HG03135 (cell line): ENCODE measurements at regions not wholly inside any gene's neighbourhood (a gene's known extent, or its start where the extent isn't known, plus 50 kb on each side); places are given as distances from the start of the nearest gene placed in this dataset.
"Not testable (repeated sequence)": the region's sequence is repeated elsewhere in the genome, so short reads cannot be mapped to it uniquely, and the experiment has no call there.

ENCODE experiments used
- ATAC-seq: cut with Tn5 transposase; IDR thresholded peaks from one replicate; pipeline ENCODE4 v1.9.1; 2021; ENCODE audit warnings: mild to moderate bottlenecking, moderate library complexity; ENCODE audit not compliant: unreplicated experiment

DNA sequence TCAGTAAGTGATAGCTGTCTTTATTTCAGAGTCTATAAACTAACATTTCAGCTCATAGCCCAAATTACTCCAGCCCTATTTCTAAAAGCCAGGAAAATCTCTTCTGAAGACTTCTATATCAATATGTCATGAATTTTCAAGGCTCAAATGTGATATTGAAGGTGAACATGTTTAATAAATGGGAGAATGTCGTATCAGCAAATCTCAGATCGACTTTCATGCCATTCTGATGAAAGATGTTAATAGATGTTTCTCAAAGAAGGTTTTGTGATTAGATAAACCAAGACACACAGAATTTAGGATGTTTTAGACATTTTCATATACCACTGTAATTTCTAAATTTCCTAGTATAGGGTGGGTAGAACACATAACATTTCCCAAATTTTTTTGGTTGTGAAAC lies 380.6 kb downstream of the ARL4A start:
- no peak for ATAC-seq

DNA sequence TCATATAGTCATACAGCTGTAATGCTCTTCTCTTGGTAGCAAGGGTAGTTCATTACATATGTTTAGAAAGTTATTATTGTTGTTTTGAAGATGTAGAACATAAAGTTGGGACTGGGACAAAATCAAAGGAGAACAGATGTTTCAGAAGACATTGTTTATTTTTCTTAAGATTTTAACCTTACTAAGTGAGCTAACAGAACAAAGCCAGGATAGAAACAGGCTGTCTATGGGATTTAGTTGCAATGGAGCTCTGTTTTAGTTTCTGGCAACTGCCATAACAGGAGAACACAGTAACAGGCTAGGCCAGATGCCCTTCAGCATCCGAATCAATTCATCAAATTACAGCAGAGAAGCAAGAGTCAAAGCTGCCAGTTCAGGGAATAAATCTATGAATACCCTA lies 382.4 kb downstream of the ARL4A start:
- no peak for ATAC-seq

DNA sequence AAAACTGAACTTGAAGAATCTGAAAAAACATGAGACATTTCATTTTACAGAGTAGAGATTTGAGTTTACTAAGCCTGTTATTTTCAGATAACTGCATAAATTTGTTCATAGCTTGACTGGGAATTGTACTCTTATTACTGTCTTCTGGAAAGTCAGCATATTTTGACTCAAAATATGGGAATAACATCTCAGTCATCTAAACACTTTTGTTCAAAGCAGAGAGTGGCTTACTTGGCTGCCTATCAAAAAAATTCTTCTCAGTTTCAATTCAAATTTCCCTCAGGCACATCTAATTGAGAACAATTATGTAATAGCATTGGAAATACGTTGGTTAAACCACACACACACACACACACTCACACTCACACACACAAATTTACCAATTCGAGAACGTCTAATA lies 384.6 kb downstream of the ARL4A start:
- ATAC-seq: no peak

DNA sequence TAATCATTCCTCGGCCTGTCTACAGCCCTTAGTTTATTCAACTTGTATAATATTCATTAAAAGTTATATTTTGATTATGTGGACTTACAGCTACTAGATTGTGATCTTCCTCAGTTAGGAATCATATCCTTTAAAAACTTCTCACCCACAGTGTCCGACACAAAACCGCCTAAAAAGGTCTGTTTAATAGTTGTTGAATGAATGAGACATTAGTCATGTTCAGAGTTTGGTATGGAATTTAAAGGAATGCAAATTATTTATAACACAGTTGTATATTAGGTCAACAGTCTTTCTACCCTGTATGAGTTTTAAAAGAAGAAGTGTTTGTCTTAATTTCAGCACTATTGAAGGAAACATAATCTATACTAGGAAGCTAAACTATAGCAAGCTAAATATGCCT lies 390.0 kb downstream of the ARL4A start:
- no peak for ATAC-seq

DNA sequence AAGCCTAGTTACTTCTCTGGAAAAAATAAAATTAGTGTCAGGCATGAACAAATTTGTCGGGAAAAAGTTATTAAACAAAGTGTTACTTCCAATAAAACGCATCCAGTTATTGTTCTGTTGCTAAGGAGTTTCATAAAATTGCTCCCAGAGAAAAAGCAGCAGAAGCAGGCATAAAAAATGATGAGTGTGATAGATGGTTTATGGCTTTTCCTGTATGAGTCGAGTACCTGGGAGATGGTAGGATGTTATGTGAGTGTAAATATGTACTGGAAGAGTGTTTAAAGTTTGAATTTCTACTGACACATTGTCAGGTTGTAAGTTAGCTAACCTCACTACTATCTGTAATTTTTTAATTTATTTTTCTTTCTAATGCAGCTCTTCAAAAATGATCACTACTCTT lies 390.7 kb downstream of the ARL4A start:
- no peak for ATAC-seq

DNA sequence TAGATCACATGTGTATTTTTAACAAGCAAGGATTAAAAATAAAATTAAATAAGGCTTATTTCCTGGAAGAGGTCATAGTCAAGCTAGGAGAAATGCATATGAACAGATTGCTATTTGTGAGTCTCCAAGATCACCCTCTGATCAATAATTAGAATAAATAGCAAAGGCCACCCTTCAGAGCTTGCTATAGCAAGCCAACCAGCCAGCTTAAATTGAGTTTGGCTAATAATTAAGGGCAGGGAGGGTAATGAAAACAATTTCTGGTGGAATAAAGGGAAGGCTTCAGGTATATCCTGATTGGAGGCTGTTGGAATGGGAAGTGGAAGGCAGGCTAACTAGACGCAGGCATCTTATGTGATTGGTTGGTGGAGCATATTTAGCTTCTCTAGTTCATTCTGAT lies 403.5 kb downstream of the ARL4A start:
- ATAC-seq: no peak

DNA sequence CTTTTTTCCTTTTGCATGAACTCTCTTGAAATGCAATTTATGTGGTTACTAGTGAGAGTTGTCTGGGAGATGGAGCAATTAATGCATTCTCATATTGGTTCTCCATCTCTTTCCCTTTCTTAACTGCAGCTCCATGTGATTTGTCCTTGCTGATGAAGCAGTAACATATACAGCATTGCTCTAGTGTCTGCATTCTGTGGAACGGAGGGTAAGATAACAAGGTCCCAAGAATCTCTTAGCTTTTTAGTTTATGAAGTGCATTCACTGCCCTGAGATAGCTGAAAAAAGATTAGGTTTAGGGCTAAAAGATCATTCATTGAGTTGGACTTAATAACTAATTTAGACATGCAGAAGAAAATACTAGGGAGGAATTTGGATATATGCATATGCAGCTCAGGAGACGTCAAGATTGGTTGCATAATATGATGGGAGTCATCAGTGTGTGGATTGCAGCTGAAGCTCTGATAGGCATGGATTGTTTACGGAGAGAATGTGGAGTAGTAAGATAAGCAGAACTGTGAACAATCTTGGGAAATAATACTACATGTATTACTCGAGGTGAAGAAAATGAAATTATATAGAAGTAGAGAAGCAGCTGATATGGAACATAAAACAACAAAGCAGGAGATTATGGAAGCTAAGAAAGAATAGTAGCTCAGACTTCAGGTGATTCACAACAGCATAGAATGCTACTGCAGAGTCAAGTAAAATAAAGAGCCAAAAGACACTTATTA lies 404.7 kb downstream of the ARL4A start:
- ATAC-seq: no peak

DNA sequence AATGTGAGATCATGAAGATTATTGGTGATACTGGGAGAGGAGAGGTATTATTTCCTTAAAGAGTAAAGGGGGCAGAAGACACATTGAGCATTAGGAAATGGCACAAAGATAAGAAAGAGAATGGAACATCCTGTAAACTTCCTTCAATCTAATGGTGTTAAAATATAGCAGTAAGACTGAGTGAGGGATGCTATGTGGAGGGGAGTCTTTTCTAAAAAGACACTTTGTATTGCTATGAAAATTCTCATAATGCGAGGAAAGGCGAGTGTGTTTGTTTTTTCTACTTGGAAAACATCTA lies 405.2 kb downstream of the ARL4A start:
- ATAC-seq: no peak

DNA sequence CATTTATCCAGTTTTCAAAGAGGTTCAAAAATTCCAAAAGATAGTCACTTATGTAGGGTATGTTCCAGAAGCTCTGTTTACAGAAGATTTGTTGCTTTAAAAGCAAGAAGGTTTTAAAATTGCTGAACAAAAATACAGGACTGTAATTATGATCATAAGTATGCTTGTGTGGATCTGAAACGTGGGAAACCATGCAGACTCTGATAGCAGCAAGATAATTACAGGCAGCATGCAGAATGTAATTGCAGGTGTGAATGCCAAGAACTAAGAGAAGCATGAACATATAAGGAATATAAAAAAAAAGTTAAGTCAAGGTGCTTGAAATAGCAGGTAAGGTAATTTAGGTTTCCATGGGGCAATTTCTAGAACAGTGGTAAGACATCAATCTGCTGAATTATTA lies 405.7 kb downstream of the ARL4A start:
- ATAC-seq: no peak

DNA sequence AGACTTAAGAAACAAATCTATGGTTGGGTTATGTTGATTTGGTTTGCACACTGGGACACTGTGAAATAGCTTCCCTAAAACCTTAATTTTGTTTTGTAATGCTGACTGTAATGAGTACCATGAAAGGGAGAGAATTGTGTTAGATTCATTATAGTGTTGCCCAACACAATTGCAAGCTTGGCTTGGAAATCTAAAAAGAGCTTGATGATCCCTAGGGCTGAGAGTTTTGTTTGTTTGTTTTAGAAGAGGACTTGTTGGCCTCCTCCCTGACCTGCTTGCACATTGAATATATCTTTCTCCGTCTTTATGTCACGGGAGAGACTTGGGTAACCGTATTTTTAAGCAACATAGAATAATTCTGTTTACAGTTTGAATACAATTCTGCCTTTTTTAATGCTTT lies 410.1 kb downstream of the ARL4A start:
- no peak for ATAC-seq

DNA sequence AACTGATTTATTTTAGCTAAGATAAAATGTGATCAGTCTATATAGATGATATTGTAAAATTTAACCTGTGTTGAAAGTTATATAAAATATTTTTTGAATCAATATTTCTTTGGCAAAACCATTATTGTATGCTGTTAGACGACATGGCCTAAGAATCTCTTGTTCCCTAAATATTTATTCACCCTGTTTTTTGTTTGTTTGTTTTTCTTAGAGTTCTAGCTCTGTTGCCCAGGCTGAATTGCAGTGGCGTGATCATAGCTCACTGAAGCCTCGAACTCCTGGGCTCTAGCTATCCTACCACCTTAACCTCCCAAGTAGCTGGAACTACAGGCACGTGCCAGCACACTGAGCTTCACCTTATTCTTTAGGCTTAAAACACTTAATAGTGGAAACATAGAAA lies 410.7 kb downstream of the ARL4A start:
- no peak for ATAC-seq

DNA sequence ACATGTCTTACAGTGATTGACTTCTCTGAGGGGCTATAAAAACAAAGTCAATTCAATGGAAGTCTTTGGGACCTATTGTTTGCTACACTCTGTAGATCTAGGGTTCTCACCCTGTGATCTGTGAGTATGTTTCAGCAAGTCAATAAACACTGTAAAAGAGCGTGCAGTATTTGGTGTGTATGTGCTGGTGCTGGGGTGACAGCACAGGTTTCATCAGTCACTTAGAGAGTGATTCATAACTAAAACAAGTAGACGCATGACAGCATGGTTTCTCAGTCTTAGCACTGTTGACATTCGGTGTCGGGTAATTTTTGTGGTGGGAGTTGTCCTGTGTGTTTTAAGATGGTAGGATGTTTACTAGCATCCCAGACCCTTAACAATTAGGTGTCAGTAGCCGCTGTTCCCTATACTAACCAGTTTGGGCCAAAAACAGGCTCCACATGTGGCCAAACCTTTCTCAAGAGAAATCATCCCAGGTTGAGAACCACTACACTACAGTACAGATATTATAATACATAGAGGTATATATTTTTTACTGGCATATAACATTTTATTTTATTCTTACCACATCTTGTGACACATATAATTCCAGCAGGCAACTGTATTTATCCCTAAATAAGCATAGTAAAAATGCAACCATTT lies 411.8 kb downstream of the ARL4A start:
- no peak for ATAC-seq

DNA sequence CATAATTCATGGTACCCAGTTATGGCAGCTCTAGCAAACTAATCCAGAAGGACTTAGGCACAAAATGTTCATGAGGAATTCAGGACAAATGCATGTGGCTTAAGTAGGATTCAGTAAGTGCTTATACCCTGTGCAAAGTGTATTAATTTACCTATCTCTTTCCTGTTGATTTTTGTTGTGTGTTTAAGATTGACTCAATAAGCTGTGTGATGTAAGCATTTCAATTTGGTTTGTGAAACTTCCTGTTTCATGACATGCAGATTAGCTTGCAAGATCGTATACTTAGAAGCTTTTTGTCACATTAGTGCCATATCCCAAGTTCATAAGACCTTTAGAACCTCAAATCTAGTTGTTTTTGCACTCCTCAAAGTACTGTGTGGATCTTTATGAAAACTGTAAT lies 416.7 kb downstream of the ARL4A start:
- no peak for ATAC-seq

DNA sequence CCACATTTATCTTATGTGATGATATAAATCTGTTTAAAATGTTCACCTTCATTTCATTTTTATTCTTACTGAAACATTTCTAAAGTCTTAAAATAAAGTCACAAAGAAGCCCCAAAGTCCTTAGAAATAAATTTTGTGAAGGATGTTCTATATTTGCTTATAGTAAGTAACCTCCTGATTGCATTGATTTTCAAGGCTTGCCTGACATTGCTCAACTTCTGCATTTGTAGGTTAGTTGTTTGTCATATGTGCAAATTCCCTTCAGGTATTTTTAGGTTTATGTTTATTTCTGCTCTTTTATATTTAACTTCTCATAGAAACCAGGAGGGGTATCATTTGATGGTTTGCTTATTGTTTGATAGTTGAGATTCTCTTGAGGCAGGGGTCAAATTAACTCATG lies 417.8 kb downstream of the ARL4A start:
- no peak for ATAC-seq

DNA sequence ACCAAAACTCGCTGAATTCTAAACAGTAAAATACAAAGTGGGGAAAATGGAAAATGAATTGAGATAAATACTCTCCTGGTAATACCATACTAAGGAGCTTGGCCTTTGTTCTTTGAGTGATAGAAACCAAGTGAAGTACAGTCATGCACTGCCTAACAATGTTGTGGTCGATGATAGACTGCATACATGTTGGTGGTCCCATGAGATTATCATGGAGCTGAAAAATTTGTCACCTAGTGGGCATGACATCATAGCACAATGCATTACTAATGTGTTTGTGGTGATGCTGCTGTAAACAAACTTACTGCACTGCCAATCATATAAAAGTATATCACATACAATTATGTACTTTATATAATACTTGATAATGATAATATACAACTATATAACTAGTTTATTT lies 419.1 kb downstream of the ARL4A start:
- ATAC-seq: no peak

DNA sequence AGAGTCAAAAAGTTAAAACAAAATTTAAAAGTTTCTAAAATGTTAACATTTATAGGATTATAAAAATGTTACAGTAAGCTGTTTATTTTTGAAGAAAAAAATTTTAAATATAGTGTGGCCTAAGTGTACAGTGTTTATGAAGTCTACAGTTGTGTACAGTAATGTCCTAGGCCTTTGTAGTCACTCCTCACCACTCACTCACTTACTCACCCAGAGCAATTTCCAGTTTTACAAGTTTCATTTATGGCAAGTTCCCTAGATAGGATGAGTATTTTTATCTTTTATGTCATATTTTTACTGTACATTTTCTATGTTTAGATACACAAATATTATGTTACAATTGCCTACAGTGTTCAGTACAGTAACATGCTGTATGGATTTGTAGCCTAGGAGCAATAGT lies 419.9 kb downstream of the ARL4A start:
- no peak for ATAC-seq

DNA sequence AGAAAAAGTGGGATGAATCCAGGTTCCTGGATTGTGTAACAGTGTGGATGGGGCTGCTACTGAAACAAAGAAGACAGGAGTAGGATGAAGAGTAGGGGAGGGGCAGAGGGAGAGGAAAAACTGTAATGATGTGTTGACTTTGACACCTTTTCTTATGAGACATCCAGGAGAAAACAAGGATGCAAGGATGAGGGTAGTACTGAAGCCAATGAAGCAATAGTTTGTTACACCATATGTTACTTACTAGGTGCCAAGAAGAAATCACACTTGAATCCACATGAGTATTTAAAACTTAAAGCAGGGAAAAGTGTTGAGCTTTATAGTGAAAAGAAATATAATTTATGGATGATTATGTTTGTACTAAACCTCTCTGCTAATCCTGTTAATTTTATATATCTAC lies 420.6 kb downstream of the ARL4A start:
- no peak for ATAC-seq

DNA sequence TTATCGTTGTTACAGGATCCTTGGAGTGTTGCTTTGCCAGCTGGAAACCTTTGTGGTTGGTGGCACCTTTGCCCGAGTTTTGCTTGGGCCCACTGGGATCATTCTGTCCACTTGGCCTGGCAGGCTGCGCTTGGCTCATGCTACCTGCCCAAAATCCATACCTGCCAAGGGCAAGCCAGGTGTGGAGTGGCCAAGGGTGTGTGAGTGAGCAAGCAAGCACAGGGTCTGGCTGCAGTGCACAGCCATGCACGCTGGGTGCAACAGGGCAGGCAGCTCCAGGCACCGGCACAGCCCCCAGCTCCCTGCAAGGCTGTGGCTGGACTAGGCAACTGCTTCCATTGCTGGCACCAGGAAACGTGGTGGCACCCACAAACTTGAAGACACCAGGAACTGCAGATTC lies 421.8 kb downstream of the ARL4A start:
- no peak for ATAC-seq

DNA sequence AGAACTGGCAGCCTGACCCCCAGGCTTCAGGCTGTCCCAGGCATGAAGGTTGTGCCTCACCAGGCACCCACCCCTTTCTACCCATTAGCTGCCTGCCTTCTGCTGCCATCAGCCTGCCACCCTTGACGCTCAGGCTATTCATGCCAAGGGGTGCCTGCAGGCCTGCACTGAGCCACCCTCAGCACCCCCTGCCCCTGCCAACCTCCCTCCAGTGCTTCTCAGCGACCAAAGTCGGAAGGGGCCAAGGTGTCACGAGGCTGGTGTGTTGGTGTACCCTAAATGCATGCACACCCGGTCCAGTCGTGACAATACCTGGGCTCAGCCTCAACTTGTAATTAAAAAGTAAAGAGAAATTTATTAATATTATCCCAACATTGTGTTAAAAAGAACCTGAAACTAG lies 422.7 kb downstream of the ARL4A start:
- no peak for ATAC-seq

DNA sequence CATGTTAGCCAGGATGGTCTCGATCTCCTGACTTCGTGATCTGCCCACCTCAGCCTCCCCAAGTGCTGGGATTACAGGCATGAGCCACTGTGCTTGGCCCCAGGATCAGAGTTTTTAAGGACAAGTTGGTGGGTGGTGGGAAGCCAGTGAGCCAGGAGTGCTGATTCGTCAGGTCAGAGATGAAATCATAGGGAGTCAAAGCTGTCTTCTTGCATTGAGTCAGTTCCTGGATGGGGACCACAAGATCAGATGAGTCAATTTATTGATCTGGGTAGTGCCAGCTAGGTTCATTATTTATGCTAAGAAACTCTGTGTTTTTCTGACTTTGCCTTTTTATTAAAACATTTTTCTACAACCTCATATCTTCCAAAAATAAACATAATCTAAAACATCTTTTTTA lies 423.8 kb downstream of the ARL4A start:
- no peak for ATAC-seq

DNA sequence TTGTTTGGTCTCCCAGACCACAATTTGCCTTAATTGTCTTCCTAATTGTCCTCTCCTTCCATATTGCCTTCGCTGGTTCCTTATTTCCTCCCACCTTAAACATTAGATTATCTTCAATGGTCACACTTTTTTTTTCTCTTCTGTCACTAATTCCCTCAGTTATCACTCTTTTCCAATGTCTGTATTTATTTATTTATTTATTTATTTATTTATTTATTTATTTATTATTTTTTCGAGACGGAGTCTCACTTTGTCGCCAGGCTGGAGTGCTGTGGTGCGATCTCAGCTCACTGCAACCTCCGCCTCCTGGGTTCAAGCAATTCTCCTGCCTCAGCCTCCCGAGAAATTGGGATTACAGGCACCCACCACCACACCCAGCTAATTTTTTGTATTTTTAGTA lies 426.8 kb downstream of the ARL4A start:
- not testable (repeated sequence) for ATAC-seq

DNA sequence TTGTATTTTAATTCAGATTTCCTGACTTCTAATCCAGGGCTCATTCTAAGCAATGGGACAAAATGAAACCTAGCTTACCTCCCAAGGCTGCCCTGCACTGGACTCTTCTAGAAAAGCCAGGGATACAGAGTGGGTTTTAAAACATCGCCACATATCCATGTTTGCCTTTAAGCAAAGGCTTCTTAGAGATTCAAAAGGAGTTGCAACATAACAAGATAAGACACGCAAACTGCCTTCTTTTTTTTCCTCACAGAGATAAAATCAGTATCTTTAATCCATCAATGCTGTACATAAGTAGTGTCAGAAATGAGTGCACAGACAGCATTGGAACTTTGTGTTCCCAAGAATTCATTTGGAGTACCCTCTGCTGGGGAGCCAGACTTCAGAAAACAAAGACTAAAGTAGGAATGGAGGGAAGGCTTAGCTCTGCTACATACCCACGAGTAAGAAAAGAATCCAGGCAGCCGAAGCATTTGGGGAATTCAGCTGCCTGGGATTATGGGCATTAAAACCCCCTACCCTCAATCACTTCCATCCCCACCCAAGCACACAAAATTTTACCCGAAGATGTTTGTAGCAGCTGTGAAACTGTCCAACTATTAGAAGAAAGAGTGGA lies 427.8 kb downstream of the ARL4A start:
- no peak for ATAC-seq

DNA sequence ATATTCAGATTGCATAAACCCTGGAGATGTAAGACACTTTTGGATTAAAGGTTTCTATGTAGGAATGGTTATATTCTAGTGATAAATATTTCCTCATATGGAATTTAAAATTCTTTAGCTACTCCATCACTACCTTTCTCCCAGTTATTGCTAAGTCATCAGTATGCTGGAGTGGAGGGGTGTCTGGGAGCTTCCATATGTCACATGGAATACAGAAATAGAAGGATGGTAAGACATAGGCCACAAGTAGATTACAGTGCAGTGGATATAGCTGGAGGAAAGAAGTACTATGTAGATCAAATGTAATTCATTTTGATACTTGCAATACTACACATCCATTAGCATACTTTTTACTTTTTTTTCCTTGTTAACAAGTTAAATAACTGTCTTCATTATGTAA lies 428.4 kb downstream of the ARL4A start:
- no peak for ATAC-seq
